ENCODE measurements at regions not wholly inside any gene's neighbourhood (a gene's known extent, or its start where the extent isn't known, plus 50 kb on each side); places are given as distances from the start of the nearest gene placed in this dataset.

GRCh38 chr1:164356511-164356910 is 202.5 kb upstream of the PBX1 start:
- intact Hi-C loops (cut with DNase I): no loop called here
- WGBS (ENCODE audit: insufficient coverage, low coverage, low lambda C conversion rate, missing lambda C conversion rate): 83% methylated on average over 11 of the region's 11 CpGs
- H3K27me3 ChIP-seq: no peaks in the 10 kb centered on the region
- ATAC-seq (no peak), DNase-seq (no peak)
- TF ChIP-seq POLR2A (IDR thresholded peaks at IDR 0.05) (no peak), CTCF (IDR thresholded peaks at IDR 0.05) (no peak)
- no peak overlapping the region for H3K4me3 ChIP-seq
- no peak overlapping the region for H3K27ac ChIP-seq
- H3K4me1 ChIP-seq: no peaks in the 10 kb centered on the region
- H3K9me3 ChIP-seq: no peaks in the 10 kb centered on the region
- H3K36me3 ChIP-seq: no peaks in the 10 kb centered on the region

- WGBS (ENCODE audit: insufficient coverage, low coverage, low lambda C conversion rate, missing lambda C conversion rate): 70% methylated on average over 1 of the region's 1 CpG
- Histone ChIP-seq H3K4me1 (no peaks in the 10 kb centered on the region), H3K9me3 (no peaks in the 10 kb centered on the region), H3K27ac (no peak overlapping the region), H3K4me3 (no peak overlapping the region), H3K36me3 (no peaks in the 10 kb centered on the region), H3K27me3 (no peaks in the 10 kb centered on the region)
- DNase-seq: no peak
- ATAC-seq: no peak
- intact Hi-C loops (cut with DNase I): no loop called here
- TF ChIP-seq CTCF (IDR thresholded peaks at IDR 0.05) (no peak), POLR2A (IDR thresholded peaks at IDR 0.05) (no peak)
These were observed 198.7 kb upstream of the PBX1 start for GRCh38 chr1:164360265-164360664.

GRCh38 chr1:164361927-164362326 is 197.1 kb upstream of the PBX1 start:
- H3K27me3 ChIP-seq: no peaks in the 10 kb centered on the region
- DNase-seq (no peak), ATAC-seq (no peak)
- TF ChIP-seq CTCF (IDR thresholded peaks at IDR 0.05): no peak
- TF ChIP-seq POLR2A (IDR thresholded peaks at IDR 0.05): no peak
- H3K4me1 ChIP-seq: no peaks in the 10 kb centered on the region
- no peak overlapping the region for H3K27ac ChIP-seq
- no peaks in the 10 kb centered on the region for H3K36me3 ChIP-seq
- intact Hi-C loops (cut with DNase I): no loop called here
- WGBS (ENCODE audit: insufficient coverage, low coverage, low lambda C conversion rate, missing lambda C conversion rate): 29% methylated on average over 2 of the region's 2 CpGs
- H3K9me3 ChIP-seq: no peaks in the 10 kb centered on the region
- no peak overlapping the region for H3K4me3 ChIP-seq

GRCh38 chr1:164363980-164364379 is 195.0 kb upstream of the PBX1 start:
- no peak for ATAC-seq

More at GRCh38 chr1:164363980-164364379, 195.0 kb upstream of the PBX1 start:
- intact Hi-C loops (cut with DNase I): no loop called here
- Histone ChIP-seq H3K27me3 (no peaks in the 10 kb centered on the region), H3K27ac (no peak overlapping the region), H3K4me3 (no peak overlapping the region), H3K4me1 (no peaks in the 10 kb centered on the region), H3K9me3 (no peaks in the 10 kb centered on the region), H3K36me3 (no peaks in the 10 kb centered on the region)
- DNase-seq: no peak
- TF ChIP-seq CTCF (IDR thresholded peaks at IDR 0.05) (no peak), POLR2A (IDR thresholded peaks at IDR 0.05) (no peak)
- 85% methylated on average over 1 of the region's 1 CpG for WGBS (ENCODE audit: insufficient coverage, low coverage, low lambda C conversion rate, missing lambda C conversion rate)

All from right lobe of liver (tissue), 6 donors.